ENCODE measurements at regions not wholly inside any gene's neighbourhood (a gene's known extent, or its start where the extent isn't known, plus 50 kb on each side); places are given as distances from the start of the nearest gene placed in this dataset.

DNA sequence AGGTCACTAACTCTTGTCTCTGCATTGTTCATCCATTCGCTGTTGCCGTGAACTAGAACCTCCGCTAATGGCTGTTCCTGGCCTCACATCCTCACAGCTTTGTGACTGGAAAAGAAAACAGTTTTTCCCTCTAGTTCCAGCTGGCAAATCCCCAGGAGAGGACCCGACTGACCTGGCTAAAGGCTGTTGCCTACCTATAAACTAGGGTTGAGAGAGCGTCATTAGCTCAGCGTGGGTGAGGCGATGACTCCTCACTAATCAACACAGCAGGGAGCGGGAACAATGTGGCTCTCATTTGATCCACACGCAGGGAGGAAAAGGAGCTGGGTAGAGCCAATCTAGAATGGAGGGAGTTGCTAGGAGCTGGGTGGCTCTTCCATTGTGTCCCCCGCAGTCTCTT is 282.1 kb upstream of the IRX5 start:
- TF ChIP-seq SUZ12 (IDR thresholded peaks at IDR 0.05; ENCODE audit: extremely low read depth, insufficient read depth, insufficient read length): no peak
- TF ChIP-seq ZNF274 (IDR thresholded peaks at IDR 0.05; ENCODE audit: low read depth, low read length): no peak
- no peak for TF ChIP-seq YY1 (IDR thresholded peaks at IDR 0.05; ENCODE audit: insufficient read depth, insufficient read length)

Data from NT2/D1 (cell line).